NCI-H2171 treated with DMSO at 0.1 percent for 48 hours (cell line): ENCODE measurements at regions not wholly inside any gene's neighbourhood (a gene's known extent, or its start where the extent isn't known, plus 50 kb on each side); places are given as distances from the start of the nearest gene placed in this dataset.
"Not testable (repeated sequence)": the region's sequence is repeated elsewhere in the genome, so short reads cannot be mapped to it uniquely, and the experiment has no call there.

Experiments
- DNase-seq: peaks from one replicate; lab custom pipeline; 2025; lab: John Stamatoyannopoulos, UW

GRCh38 chr15:35282965-35283496 is 197.9 kb upstream of the NANOGP8 start:
- no peak for DNase-seq

GRCh38 chr15:35281515-35281914 is 196.4 kb upstream of the NANOGP8 start:
- no peak for DNase-seq

GRCh38 chr15:35279811-35280210 is 194.7 kb upstream of the NANOGP8 start:
- no peak for DNase-seq

- DNase-seq, result no peak
These were observed 186.4 kb upstream of the NANOGP8 start for GRCh38 chr15:35271371-35272043.

GRCh38 chr15:35260941-35261340 is 175.8 kb upstream of the NANOGP8 start:
- DNase-seq, result no peak

GRCh38 chr15:35260274-35260673 is 175.2 kb upstream of the NANOGP8 start:
- not testable (repeated sequence) for DNase-seq

GRCh38 chr15:35256551-35256950 is 171.5 kb upstream of the NANOGP8 start:
- DNase-seq, result no peak

- no peak for DNase-seq
These were observed 171.0 kb upstream of the NANOGP8 start for GRCh38 chr15:35256141-35256540.

- DNase-seq, result not testable (repeated sequence)
These were observed 169.8 kb upstream of the NANOGP8 start for GRCh38 chr15:35254908-35255307.

- no peak for DNase-seq
These were observed 169.0 kb upstream of the NANOGP8 start for GRCh38 chr15:35254062-35254461.

GRCh38 chr15:35252351-35252865 is 167.3 kb upstream of the NANOGP8 start:
- DNase-seq, result no peak

- no peak for DNase-seq
These were observed 162.1 kb upstream of the NANOGP8 start for GRCh38 chr15:35247150-35247549.

- no peak for DNase-seq
These were observed 161.4 kb upstream of the NANOGP8 start for GRCh38 chr15:35246451-35246850.

GRCh38 chr15:35245681-35246080 is 160.6 kb upstream of the NANOGP8 start:
- not testable (repeated sequence) for DNase-seq

- no peak for DNase-seq
These were observed 159.1 kb upstream of the NANOGP8 start for GRCh38 chr15:35244227-35244626.

GRCh38 chr15:35243758-35244157 is 158.7 kb upstream of the NANOGP8 start:
- no peak for DNase-seq

- not testable (repeated sequence) for DNase-seq
These were observed 154.6 kb upstream of the NANOGP8 start for GRCh38 chr15:35239693-35240092.

- not testable (repeated sequence) for DNase-seq
These were observed 153.4 kb upstream of the NANOGP8 start for GRCh38 chr15:35238448-35238847.

- DNase-seq, result no peak
These were observed 144.0 kb upstream of the NANOGP8 start for GRCh38 chr15:35229085-35229484.

GRCh38 chr15:35218215-35218614 is 133.1 kb upstream of the NANOGP8 start:
- no peak for DNase-seq

- no peak for DNase-seq
These were observed 130.0 kb upstream of the NANOGP8 start for GRCh38 chr15:35215093-35215492.

- DNase-seq, result no peak
These were observed 126.3 kb upstream of the NANOGP8 start for GRCh38 chr15:35211240-35211902.

GRCh38 chr15:35210370-35210769 is 125.3 kb upstream of the NANOGP8 start:
- no peak for DNase-seq
